Spleen (tissue), 7 donors: ENCODE measurements at regions not wholly inside any gene's neighbourhood (a gene's known extent, or its start where the extent isn't known, plus 50 kb on each side); places are given as distances from the start of the nearest gene placed in this dataset.
"Not testable (repeated sequence)": the region's sequence is repeated elsewhere in the genome, so short reads cannot be mapped to it uniquely, and the experiment has no call there.

Experiments
- POLR2A ChIP-seq, 3 donors: fragments of 450-650 bp; IDR thresholded peaks; one replicate each; pipeline ENCODE4 v1.5.1; 2017; ENCODE audit warnings: antibody characterized with exemption in 3 of 3, mild to moderate bottlenecking in 1 of 3
- TF ChIP-seq, protein P1 (sequence below), 11 experiments: fragments of 200-600 bp in 7 of 11; fragments of 450-650 bp in 4 of 11; sonication (generic) in 4 of 11; IDR thresholded peaks in 8 of 11; conservative IDR thresholded peaks in 3 of 11; 1 replicate in 7 of 11; 2 replicates in 4 of 11; pipeline versions ENCODE4 v1.4.0 to v1.8.0; 2016 to 2021; ENCODE audit warnings: antibody characterized with exemption in 11 of 11, inconsistent platforms in 4 of 11, mild to moderate bottlenecking in 1 of 11
- donor health status: DM: no; HTN: no; CAD: no; lungs with moderate emphysema.
- donor health status: DM: no; HTN: no; CAD: no.
- donor health status: DM: no; HTN: no; CAD: no.

DNA sequence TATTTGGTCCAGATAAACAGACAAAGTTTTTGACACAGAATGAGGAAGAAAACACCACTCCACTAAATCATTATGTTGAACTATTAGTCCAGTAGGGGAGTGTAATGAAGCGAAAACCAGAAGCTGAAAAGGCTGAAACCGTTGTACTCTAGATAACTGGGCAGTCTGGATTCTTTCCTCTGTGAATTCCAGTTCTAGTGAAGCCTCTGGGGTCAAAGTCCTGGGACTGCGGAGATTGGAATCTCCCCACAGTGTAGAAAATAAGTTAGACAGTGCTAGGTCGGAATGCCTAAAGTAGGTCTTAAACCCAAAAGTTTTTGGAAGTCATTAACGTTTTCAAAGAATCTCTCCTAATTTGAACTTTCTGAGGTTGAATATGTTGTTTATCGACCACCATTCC lies 1589.9 kb downstream of the REEP3 start:
- TF ChIP-seq, protein P1, sequence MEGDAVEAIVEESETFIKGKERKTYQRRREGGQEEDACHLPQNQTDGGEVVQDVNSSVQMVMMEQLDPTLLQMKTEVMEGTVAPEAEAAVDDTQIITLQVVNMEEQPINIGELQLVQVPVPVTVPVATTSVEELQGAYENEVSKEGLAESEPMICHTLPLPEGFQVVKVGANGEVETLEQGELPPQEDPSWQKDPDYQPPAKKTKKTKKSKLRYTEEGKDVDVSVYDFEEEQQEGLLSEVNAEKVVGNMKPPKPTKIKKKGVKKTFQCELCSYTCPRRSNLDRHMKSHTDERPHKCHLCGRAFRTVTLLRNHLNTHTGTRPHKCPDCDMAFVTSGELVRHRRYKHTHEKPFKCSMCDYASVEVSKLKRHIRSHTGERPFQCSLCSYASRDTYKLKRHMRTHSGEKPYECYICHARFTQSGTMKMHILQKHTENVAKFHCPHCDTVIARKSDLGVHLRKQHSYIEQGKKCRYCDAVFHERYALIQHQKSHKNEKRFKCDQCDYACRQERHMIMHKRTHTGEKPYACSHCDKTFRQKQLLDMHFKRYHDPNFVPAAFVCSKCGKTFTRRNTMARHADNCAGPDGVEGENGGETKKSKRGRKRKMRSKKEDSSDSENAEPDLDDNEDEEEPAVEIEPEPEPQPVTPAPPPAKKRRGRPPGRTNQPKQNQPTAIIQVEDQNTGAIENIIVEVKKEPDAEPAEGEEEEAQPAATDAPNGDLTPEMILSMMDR (IDR thresholded peaks at IDR 0.05 in 8 of 11, conservative IDR thresholded peaks at IDR 0.05 in 3 of 11), result not testable (repeated sequence)
- TF ChIP-seq POLR2A (IDR thresholded peaks at IDR 0.05), result not testable (repeated sequence)
